Psoas muscle (tissue), 7 donors: ENCODE measurements at regions not wholly inside any gene's neighbourhood (a gene's known extent, or its start where the extent isn't known, plus 50 kb on each side); places are given as distances from the start of the nearest gene placed in this dataset.

ENCODE experiments used
- ATAC-seq, 4 donors: fragments of 200-7000 bp; cut with Tn5 transposase; one replicate each; pipeline ENCODE4 v1.9.1; 2020; ENCODE audit warnings: moderate library complexity in 3 of 4, mild to moderate bottlenecking in 2 of 4
- DNase-seq, 2 donors: peaks; one replicate each; pipeline ENCODE4 v3.0.0-alpha.2; 2020
- H3K27ac ChIP-seq: fragments of 200-600 bp; one replicate; pipeline ENCODE4 v1.8.0; 2022
- H3K27me3 ChIP-seq, 3 donors: fragments of 200-600 bp in 1 of 3; one replicate each; pipeline versions ENCODE4 v1.6.1 to v1.8.0; 2013 to 2022; ENCODE audit warnings: low read length in 2 of 3, mild to moderate bottlenecking in 2 of 3, moderate library complexity in 1 of 3; ENCODE audit not compliant: insufficient read depth in 3 of 3
- H3K36me3 ChIP-seq, 2 donors: fragments of 200-600 bp in 1 of 2; one replicate each; pipeline versions ENCODE4 v1.6.1 to v1.8.0; 2013 to 2022; ENCODE audit warnings: low read depth in 1 of 2, mild to moderate bottlenecking in 1 of 2, moderate library complexity in 1 of 2; ENCODE audit not compliant: insufficient read depth in 1 of 2
- H3K4me1 ChIP-seq: fragments of 200-600 bp; one replicate; pipeline ENCODE4 v1.8.0; 2022
- H3K4me3 ChIP-seq: fragments of 200-600 bp; one replicate; pipeline ENCODE4 v1.8.0; 2022; ENCODE audit warnings: mild to moderate bottlenecking
- H3K9me3 ChIP-seq: fragments of 200-600 bp; one replicate; pipeline ENCODE4 v1.8.0; 2022
- WGBS, 3 donors: extraction: QIAGEN DNeasy Blood & Tissue Kit; methylation state at CpG; one replicate each; pipeline versions ENCODE4 v1.1.6 to v1.1.7; 2013; 5-methylcytosine and 5-hydroxymethylcytosine counted together
- intact Hi-C, 2 donors: fragments of 100-400 bp; cut with DNase I; formaldehyde crosslinking; loops; one replicate each; pipeline versions ENCODE4 v1.11.0 to v1.14.2; 2022
- TF ChIP-seq, protein P1 (sequence below): fragments of 200-600 bp; IDR thresholded peaks from one replicate; pipeline ENCODE4 v1.8.0; 2022; ENCODE audit warnings: antibody characterized with exemption
- donor health status: healthy with polysubstance abuse.
- donor health status: DM: no; HTN: no; CAD: no; lungs with moderate emphysema.
- donor health status: Bipolar disorder and iron deficiency.
- donor health status: healthy.
- donor health status: DM: yes; HTN: yes; CAD: no.
- donor health status: DM: no; HTN: no; CAD: no.
- donor health status: DM: yes; HTN: yes; CAD: no.

GRCh38 chr11:11182261-11182660 lies 170.8 kb downstream of the CSNK2A3 start:
- Histone ChIP-seq H3K27ac (no peak overlapping the region), H3K9me3 (no peaks in the 10 kb centered on the region), H3K4me3 (no peak overlapping the region), H3K4me1 (peaks cover 10% of the 10 kb centered on the region), H3K27me3 (no peaks in the 10 kb centered on the region), H3K36me3 (no peaks in the 10 kb centered on the region)
- no peak for ATAC-seq
- 90 to 92% (median 91%) methylated on average over 14 of the region's 14 CpGs for WGBS, 3 donors
- intact Hi-C loops, result no loop called here
- DNase-seq, result no peak
- TF ChIP-seq, protein P1, sequence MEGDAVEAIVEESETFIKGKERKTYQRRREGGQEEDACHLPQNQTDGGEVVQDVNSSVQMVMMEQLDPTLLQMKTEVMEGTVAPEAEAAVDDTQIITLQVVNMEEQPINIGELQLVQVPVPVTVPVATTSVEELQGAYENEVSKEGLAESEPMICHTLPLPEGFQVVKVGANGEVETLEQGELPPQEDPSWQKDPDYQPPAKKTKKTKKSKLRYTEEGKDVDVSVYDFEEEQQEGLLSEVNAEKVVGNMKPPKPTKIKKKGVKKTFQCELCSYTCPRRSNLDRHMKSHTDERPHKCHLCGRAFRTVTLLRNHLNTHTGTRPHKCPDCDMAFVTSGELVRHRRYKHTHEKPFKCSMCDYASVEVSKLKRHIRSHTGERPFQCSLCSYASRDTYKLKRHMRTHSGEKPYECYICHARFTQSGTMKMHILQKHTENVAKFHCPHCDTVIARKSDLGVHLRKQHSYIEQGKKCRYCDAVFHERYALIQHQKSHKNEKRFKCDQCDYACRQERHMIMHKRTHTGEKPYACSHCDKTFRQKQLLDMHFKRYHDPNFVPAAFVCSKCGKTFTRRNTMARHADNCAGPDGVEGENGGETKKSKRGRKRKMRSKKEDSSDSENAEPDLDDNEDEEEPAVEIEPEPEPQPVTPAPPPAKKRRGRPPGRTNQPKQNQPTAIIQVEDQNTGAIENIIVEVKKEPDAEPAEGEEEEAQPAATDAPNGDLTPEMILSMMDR, result no peak

GRCh38 chr11:11178671-11179638 lies 174.1 kb downstream of the CSNK2A3 start:
- TF ChIP-seq, protein P1, result no peak
- WGBS, 3 donors, result 80 to 87% (median 81%) methylated on average over 3 of the region's 3 CpGs
- peaks cover 10% of the 10 kb centered on the region for H3K4me1 ChIP-seq
- H3K27ac ChIP-seq, result no peak overlapping the region
- no peaks in the 10 kb centered on the region for H3K27me3 ChIP-seq
- H3K36me3 ChIP-seq, result no peaks in the 10 kb centered on the region
- no peaks in the 10 kb centered on the region for H3K9me3 ChIP-seq
- ATAC-seq, result peak in 3 of 4 donors; percentile 67 to 87 (median 80)
- DNase-seq, result no peak
- H3K4me3 ChIP-seq, result no peak overlapping the region
- intact Hi-C loops, result no loop called here

DNA sequence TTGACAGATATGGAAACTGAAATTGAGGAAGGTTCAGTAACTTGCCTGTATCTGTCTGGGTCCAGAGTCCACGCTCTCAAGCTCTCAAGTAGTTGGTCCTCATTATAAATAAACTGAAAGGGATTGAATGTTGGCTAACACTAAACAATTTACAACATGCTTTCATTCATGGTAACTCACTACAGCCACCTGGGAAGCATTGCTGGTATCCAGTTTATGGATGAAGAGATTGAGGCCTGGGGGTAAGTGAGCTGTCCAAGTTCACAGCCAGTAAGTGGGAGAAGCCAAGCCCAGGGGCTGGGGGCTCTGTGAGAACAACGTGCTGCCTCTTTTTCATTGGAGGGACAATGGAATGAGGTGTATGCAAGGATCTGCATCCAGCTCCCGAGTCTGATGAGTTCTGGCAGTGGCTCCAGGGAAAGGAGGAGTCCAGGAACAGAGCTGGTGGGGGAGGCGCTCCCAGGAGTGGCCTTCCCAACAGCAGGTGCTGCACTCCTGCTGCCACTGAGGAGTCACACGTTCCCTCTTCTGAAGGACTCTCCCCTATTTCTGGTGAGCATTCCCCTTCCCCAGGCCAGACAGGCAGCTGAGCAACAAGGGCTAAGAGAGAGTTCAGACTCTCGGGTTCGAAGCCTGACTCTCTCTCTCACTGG lies 175.8 kb downstream of the CSNK2A3 start:
- H3K9me3 ChIP-seq, result no peaks in the 10 kb centered on the region
- no peaks in the 10 kb centered on the region for H3K27me3 ChIP-seq
- DNase-seq (no peak), ATAC-seq (peak in 1 of 4 donors; percentile 53)
- H3K4me3 ChIP-seq, result no peak overlapping the region
- no peak overlapping the region for H3K27ac ChIP-seq
- peaks cover 10% of the 10 kb centered on the region for H3K4me1 ChIP-seq
- TF ChIP-seq, protein P1, result no peak
- intact Hi-C loops, result no loop called here
- 56 to 70% (median 59%) methylated on average over 7 of the region's 7 CpGs for WGBS, 3 donors
- no peaks in the 10 kb centered on the region for H3K36me3 ChIP-seq

DNA sequence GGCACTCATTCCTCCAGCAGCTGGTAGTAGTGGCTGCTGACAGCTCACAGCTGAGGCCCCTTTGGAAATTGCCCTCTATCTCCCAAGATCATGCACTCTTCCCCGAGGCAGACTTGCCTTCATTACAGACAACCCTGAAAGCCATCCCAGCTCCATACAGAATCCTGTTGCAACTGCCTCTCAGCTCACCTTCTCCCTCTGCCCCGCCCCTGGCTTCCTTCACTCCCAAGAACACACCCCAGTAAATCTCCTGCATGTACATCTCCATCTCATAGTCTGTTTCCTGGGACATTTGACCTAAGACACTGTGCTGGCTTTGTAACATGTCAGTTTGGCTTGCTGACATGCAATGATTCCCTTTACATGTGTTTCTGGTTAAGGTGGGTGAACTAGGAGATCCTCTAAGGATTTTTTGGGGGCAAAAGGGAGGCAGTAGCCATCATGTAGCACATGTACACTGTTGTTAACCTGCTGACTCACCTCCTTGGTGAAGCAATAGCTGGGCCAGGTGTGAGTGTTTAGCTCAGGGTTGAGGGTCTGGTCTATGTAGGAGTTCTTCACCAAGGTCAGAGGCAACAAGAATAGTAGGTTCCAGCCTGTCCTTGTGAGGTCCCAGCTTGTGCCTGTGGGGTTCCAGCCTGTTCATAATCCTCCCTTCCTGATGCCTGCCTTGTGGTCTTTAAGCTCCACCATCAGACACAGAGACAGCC lies 179.6 kb downstream of the CSNK2A3 start:
- Histone ChIP-seq H3K4me1 (peaks cover 9% of the 10 kb centered on the region), H3K27ac (no peak overlapping the region), H3K27me3 (no peaks in the 10 kb centered on the region), H3K36me3 (no peaks in the 10 kb centered on the region), H3K4me3 (no peak overlapping the region), H3K9me3 (no peaks in the 10 kb centered on the region)
- 78 to 96% (median 86%) methylated on average over 2 of the region's 2 CpGs for WGBS, 3 donors
- intact Hi-C loops, result no loop called here
- ATAC-seq (no peak), DNase-seq (no peak)
- TF ChIP-seq, protein P1, result no peak
